HG03025 (cell line): ENCODE measurements at regions not wholly inside any gene's neighbourhood (a gene's known extent, or its start where the extent isn't known, plus 50 kb on each side); places are given as distances from the start of the nearest gene placed in this dataset.

Experiments
- ATAC-seq: cut with Tn5 transposase; IDR thresholded peaks from one replicate; pipeline ENCODE4 v1.9.1; 2021; ENCODE audit warnings: mild to moderate bottlenecking, moderate library complexity; ENCODE audit not compliant: unreplicated experiment, low FRiP score

GRCh38 chr4:96742332-96743014 is 902.6 kb downstream of the PDHA2 start:
- ATAC-seq = no peak

GRCh38 chr4:96744676-96745075 is 904.8 kb downstream of the PDHA2 start:
- ATAC-seq = no peak

GRCh38 chr4:96753216-96753615 is 913.3 kb downstream of the PDHA2 start:
- ATAC-seq = no peak

- ATAC-seq = no peak
These were observed 915.9 kb downstream of the PDHA2 start for GRCh38 chr4:96755569-96756484.

GRCh38 chr4:96756584-96756983 is 916.7 kb downstream of the PDHA2 start:
- ATAC-seq = no peak

GRCh38 chr4:96763546-96763945 is 923.7 kb downstream of the PDHA2 start:
- no peak for ATAC-seq

GRCh38 chr4:96766359-96766758 is 926.5 kb downstream of the PDHA2 start:
- no peak for ATAC-seq

- no peak for ATAC-seq
These were observed 928.1 kb downstream of the PDHA2 start for GRCh38 chr4:96767815-96768480.

- ATAC-seq = no peak
These were observed 935.6 kb downstream of the PDHA2 start for GRCh38 chr4:96775501-96775900.

- ATAC-seq = no peak
These were observed 937.1 kb downstream of the PDHA2 start for GRCh38 chr4:96776920-96777527.

- no peak for ATAC-seq
These were observed 944.4 kb downstream of the PDHA2 start for GRCh38 chr4:96784336-96784735.

GRCh38 chr4:96786306-96786705 is 946.4 kb downstream of the PDHA2 start:
- ATAC-seq = no peak

- no peak for ATAC-seq
These were observed 947.9 kb downstream of the PDHA2 start for GRCh38 chr4:96787766-96788165.

- ATAC-seq = no peak
These were observed 969.7 kb downstream of the PDHA2 start for GRCh38 chr4:96809563-96809962.

- no peak for ATAC-seq
These were observed 987.2 kb downstream of the PDHA2 start for GRCh38 chr4:96827086-96827485.

- no peak for ATAC-seq
These were observed 993.9 kb downstream of the PDHA2 start for GRCh38 chr4:96833831-96834230.

- no peak for ATAC-seq
These were observed 996.1 kb downstream of the PDHA2 start for GRCh38 chr4:96835991-96836390.

- no peak for ATAC-seq
These were observed 999.5 kb downstream of the PDHA2 start for GRCh38 chr4:96839441-96839840.

- no peak for ATAC-seq
These were observed 1001.9 kb downstream of the PDHA2 start for GRCh38 chr4:96841801-96842200.

- ATAC-seq = no peak
These were observed 1005.1 kb downstream of the PDHA2 start for GRCh38 chr4:96844858-96845490.
